Astrocyte (in vitro differentiated cells and primary cell): ENCODE measurements at regions not wholly inside any gene's neighbourhood (a gene's known extent, or its start where the extent isn't known, plus 50 kb on each side); places are given as distances from the start of the nearest gene placed in this dataset.

Experiments
- DNase-seq: peaks from one replicate; pipeline ENCODE4 v3.0.0-alpha.2; 2010; ENCODE audit warnings: low read depth
- FAIRE-seq: peaks from 2 replicates; lab custom pipeline; 2011; peaks lifted over from hg19 to GRCh38; lab: Jason Lieb, UNC
- H2AFZ ChIP-seq: 2 replicates; pipeline ENCODE4 v1.6.0; 2012; ENCODE audit warnings: low read depth, low read length, inconsistent platforms
- H3K27ac ChIP-seq: 2 replicates; pipeline ENCODE4 v1.5.1; 2011; ENCODE audit warnings: low read depth, low read length, inconsistent platforms
- H3K27me3 ChIP-seq: 2 replicates; pipeline ENCODE4 v1.6.0; 2011; ENCODE audit warnings: low read length, inconsistent platforms; ENCODE audit not compliant: insufficient read depth
- H3K36me3 ChIP-seq: 2 replicates; pipeline ENCODE4 v1.5.1; 2011; ENCODE audit warnings: low read length, inconsistent platforms; ENCODE audit not compliant: insufficient read depth
- H3K4me1 ChIP-seq: 2 replicates; pipeline ENCODE4 v1.5.1; 2011; ENCODE audit warnings: low read length, inconsistent platforms; ENCODE audit not compliant: insufficient read depth
- H3K4me2 ChIP-seq: 2 replicates; pipeline ENCODE4 v1.6.0; 2012; ENCODE audit warnings: low read length, inconsistent platforms
- H3K4me3 ChIP-seq: 2 replicates; pipeline ENCODE4 v1.5.1; 2011; ENCODE audit warnings: low read depth, mild to moderate bottlenecking, low read length, inconsistent platforms; ENCODE audit not compliant: insufficient read depth
- H3K79me2 ChIP-seq: 2 replicates; pipeline ENCODE4 v1.6.0; 2012; ENCODE audit warnings: mild to moderate bottlenecking, low read length, inconsistent platforms; ENCODE audit not compliant: insufficient read depth
- H3K9ac ChIP-seq: 2 replicates; pipeline ENCODE4 v1.6.0; 2012; ENCODE audit warnings: mild to moderate bottlenecking, low read length, inconsistent platforms
- H3K9me3 ChIP-seq: 2 replicates; pipeline ENCODE4 v1.5.1; 2012; ENCODE audit warnings: low read depth, mild to moderate bottlenecking, low read length, inconsistent platforms; ENCODE audit not compliant: insufficient read depth
- H4K20me1 ChIP-seq: 2 replicates; pipeline ENCODE4 v1.6.0; 2012; ENCODE audit warnings: low read length, inconsistent platforms; ENCODE audit not compliant: insufficient read depth
- H3K27ac Mint-ChIP-seq: one replicate; pipeline ENCODE4 v1.8.0; 2021; ENCODE audit warnings: mild to moderate bottlenecking, mixed read lengths; ENCODE audit not compliant: unreplicated experiment
- H3K27me3 Mint-ChIP-seq: one replicate; pipeline ENCODE4 v1.8.0; 2021; ENCODE audit warnings: low read depth, mixed read lengths; ENCODE audit not compliant: unreplicated experiment
- H3K36me3 Mint-ChIP-seq: one replicate; pipeline ENCODE4 v1.8.0; 2021; ENCODE audit warnings: low read depth, mixed read lengths; ENCODE audit not compliant: unreplicated experiment
- H3K4me1 Mint-ChIP-seq: one replicate; pipeline ENCODE4 v1.8.0; 2021; ENCODE audit warnings: low read depth, mixed read lengths; ENCODE audit not compliant: unreplicated experiment
- H3K4me3 Mint-ChIP-seq: one replicate; pipeline ENCODE4 v1.8.0; 2021; ENCODE audit warnings: mild to moderate bottlenecking, moderate library complexity, mixed read lengths; ENCODE audit not compliant: unreplicated experiment
- H3K9me3 Mint-ChIP-seq: one replicate; pipeline ENCODE4 v1.8.0; 2021; ENCODE audit warnings: mild to moderate bottlenecking, mixed read lengths; ENCODE audit not compliant: unreplicated experiment
- EZH2 ChIP-seq: IDR thresholded peaks from 2 replicates; pipeline ENCODE4 v1.6.1; 2012; ENCODE audit warnings: mild to moderate bottlenecking, low read length, inconsistent platforms; ENCODE audit not compliant: insufficient read depth
- TF ChIP-seq, protein P1 (sequence below): IDR thresholded peaks from 2 replicates; pipeline ENCODE4 v1.5.1; 2011; ENCODE audit warnings: low read depth, mild to moderate bottlenecking, inconsistent platforms, low read length, moderate library complexity; ENCODE audit not compliant: insufficient read depth

DNA sequence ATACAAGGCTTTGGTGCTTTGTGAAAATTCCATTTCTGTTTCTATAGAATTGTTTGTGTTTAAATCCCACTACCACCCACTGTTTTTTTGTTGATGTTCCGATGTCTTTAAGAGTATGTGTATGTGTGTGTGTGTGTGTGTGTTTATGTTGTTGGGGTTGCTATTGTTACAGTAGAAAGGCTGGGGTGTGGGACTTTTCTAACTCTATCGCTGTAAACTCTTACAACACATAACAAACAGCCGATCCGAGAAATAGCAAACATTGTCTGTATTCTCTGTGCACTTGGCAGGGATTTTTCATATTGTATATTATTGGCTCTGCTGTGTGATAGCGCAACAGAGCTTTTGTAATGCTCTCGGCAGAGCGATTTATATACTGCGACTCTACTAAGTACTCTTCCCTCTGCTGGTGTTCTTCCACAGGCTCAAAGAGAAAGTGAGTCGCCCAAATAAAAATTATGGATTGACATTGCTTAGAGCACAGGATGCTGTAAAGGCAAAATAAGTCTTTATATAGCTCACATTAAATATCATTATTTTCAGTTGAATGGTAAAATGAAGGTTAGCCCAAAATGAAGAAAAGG, 492.2 kb upstream of the ARRDC3 start:
- H3K9me3 Mint-ChIP-seq = no peaks in the 10 kb centered on the region

DNA sequence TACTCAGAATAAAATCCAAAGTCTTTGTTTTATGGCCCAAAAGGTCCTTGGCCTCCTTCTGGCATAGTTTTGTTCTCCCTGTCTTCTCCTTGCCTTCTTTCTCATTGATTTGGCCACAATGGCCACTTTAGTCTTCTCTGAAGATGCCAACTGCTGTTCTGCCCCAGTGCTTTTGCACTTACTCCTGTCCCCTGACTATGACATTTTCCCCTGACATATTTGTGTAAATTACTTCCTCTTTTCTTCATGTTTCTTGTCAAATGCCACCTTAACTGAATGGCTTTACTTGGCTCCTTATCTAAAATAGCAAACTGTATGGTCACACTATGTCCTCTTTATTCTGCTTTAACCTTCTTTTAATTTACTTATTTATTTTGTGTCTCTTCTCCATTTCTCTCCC, 484.7 kb upstream of the ARRDC3 start:
- H3K4me2 ChIP-seq = no peak overlapping the region
- no peak for DNase-seq
- Mint-ChIP-seq H3K4me1 (no peaks in the 10 kb centered on the region), H3K27me3 (no peaks in the 10 kb centered on the region), H3K36me3 (no peaks in the 10 kb centered on the region), H3K27ac (no peak overlapping the region), H3K4me3 (no peak overlapping the region), H3K9me3 (no peaks in the 10 kb centered on the region)
- H3K36me3 ChIP-seq = no peaks in the 10 kb centered on the region
- no peaks in the 10 kb centered on the region for H3K4me1 ChIP-seq
- no peaks in the 10 kb centered on the region for H4K20me1 ChIP-seq
- H3K9me3 ChIP-seq = no peaks in the 10 kb centered on the region
- no peaks in the 10 kb centered on the region for H3K79me2 ChIP-seq
- H3K4me3 ChIP-seq = no peak overlapping the region
- no peaks in the 10 kb centered on the region for H3K27me3 ChIP-seq
- no peak overlapping the region for H3K27ac ChIP-seq
- TF ChIP-seq, protein P1, sequence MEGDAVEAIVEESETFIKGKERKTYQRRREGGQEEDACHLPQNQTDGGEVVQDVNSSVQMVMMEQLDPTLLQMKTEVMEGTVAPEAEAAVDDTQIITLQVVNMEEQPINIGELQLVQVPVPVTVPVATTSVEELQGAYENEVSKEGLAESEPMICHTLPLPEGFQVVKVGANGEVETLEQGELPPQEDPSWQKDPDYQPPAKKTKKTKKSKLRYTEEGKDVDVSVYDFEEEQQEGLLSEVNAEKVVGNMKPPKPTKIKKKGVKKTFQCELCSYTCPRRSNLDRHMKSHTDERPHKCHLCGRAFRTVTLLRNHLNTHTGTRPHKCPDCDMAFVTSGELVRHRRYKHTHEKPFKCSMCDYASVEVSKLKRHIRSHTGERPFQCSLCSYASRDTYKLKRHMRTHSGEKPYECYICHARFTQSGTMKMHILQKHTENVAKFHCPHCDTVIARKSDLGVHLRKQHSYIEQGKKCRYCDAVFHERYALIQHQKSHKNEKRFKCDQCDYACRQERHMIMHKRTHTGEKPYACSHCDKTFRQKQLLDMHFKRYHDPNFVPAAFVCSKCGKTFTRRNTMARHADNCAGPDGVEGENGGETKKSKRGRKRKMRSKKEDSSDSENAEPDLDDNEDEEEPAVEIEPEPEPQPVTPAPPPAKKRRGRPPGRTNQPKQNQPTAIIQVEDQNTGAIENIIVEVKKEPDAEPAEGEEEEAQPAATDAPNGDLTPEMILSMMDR = no peak
- no peak for TF ChIP-seq EZH2
- no peak overlapping the region for H3K9ac ChIP-seq
- no peak for FAIRE-seq
- no peak overlapping the region for H2AFZ ChIP-seq

More for the DNA sequence above, 492.2 kb upstream of the ARRDC3 start:
- Histone ChIP-seq H4K20me1 (no peaks in the 10 kb centered on the region), H3K27me3 (no peaks in the 10 kb centered on the region), H3K9ac (no peak overlapping the region), H3K4me1 (no peaks in the 10 kb centered on the region), H3K9me3 (no peaks in the 10 kb centered on the region), H2AFZ (peak overlapping the region; percentile 20), H3K4me3 (no peak overlapping the region), H3K79me2 (no peaks in the 10 kb centered on the region), H3K36me3 (no peaks in the 10 kb centered on the region), H3K27ac (no peak overlapping the region), H3K4me2 (peak overlapping the region; percentile 58)
- FAIRE-seq (no peak), DNase-seq (no peak)
- Mint-ChIP-seq H3K27me3 (no peaks in the 10 kb centered on the region), H3K4me1 (no peaks in the 10 kb centered on the region), H3K27ac (no peak overlapping the region), H3K36me3 (no peaks in the 10 kb centered on the region), H3K4me3 (no peak overlapping the region)
- TF ChIP-seq, protein P1 = no peak
- no peak for TF ChIP-seq EZH2

DNA sequence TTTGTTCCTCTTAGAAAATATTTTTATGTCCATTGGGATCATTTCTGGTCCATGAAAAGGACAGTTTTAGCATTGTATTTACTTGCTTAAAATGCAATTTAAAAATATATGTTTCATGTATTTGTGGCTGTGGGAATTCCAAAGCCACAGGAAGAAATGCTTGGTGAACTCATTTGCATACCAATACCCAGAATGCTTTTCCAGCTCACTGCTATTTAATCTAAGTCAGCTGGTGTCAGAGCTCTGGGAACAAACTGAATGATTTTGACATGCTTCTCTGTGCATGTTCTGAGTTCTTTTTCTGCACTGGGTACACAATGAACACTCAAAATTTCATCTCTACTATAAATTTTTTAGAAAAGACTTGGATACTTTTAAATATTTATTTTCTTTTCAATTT, 482.8 kb upstream of the ARRDC3 start:
- Mint-ChIP-seq H3K4me3 (no peak overlapping the region), H3K36me3 (no peaks in the 10 kb centered on the region), H3K4me1 (no peaks in the 10 kb centered on the region), H3K27me3 (no peaks in the 10 kb centered on the region), H3K9me3 (peaks cover 1% of the 10 kb centered on the region), H3K27ac (no peak overlapping the region)
- H3K9me3 ChIP-seq = no peaks in the 10 kb centered on the region
- FAIRE-seq (no peak), DNase-seq (no peak)
- no peaks in the 10 kb centered on the region for H3K27me3 ChIP-seq
- no peaks in the 10 kb centered on the region for H3K79me2 ChIP-seq
- H2AFZ ChIP-seq = no peak overlapping the region
- no peak for TF ChIP-seq EZH2
- TF ChIP-seq, protein P1 = no peak
- no peak overlapping the region for H3K9ac ChIP-seq
- no peak overlapping the region for H3K4me2 ChIP-seq
- H3K4me3 ChIP-seq = no peak overlapping the region
- no peaks in the 10 kb centered on the region for H3K36me3 ChIP-seq
- H3K27ac ChIP-seq = no peak overlapping the region
- H3K4me1 ChIP-seq = no peaks in the 10 kb centered on the region
- H4K20me1 ChIP-seq = no peaks in the 10 kb centered on the region
